HEK293T (cell line): ENCODE measurements at regions not wholly inside any gene's neighbourhood (a gene's known extent, or its start where the extent isn't known, plus 50 kb on each side); places are given as distances from the start of the nearest gene placed in this dataset.

Source experiments
- ARNT ChIP-seq: fragments of 450-650 bp; IDR thresholded peaks from 2 replicates; pipeline ENCODE4 v1.6.1; 2017; ENCODE audit warnings: mild to moderate bottlenecking
- BHLHE40 ChIP-seq: fragments of 450-650 bp; IDR thresholded peaks from 2 replicates; pipeline ENCODE4 v1.6.1; 2016; ENCODE audit warnings: mild to moderate bottlenecking, moderate library complexity, borderline replicate concordance
- CTBP1 ChIP-seq: fragments of 450-650 bp; IDR thresholded peaks from 2 replicates; pipeline ENCODE4 v1.6.1; 2016; ENCODE audit warnings: borderline replicate concordance
- ELF4 ChIP-seq: fragments of 450-650 bp; IDR thresholded peaks from 2 replicates; pipeline ENCODE4 v1.6.1; 2017; ENCODE audit warnings: antibody characterized with exemption
- FOXA1 ChIP-seq: fragments of 450-650 bp; IDR thresholded peaks from 2 replicates; pipeline ENCODE4 v1.6.1; 2016; ENCODE audit warnings: mild to moderate bottlenecking
- FOXK2 ChIP-seq: fragments of 450-650 bp; IDR thresholded peaks from 2 replicates; pipeline ENCODE4 v1.6.1; 2016; ENCODE audit warnings: mild to moderate bottlenecking
- FOXM1 ChIP-seq: fragments of 450-650 bp; IDR thresholded peaks from 2 replicates; pipeline ENCODE4 v1.6.1; 2017; ENCODE audit warnings: mild to moderate bottlenecking, borderline replicate concordance
- HDGF ChIP-seq: fragments of 450-650 bp; IDR thresholded peaks from 2 replicates; pipeline ENCODE4 v1.6.1; 2017; ENCODE audit warnings: antibody characterized with exemption, borderline replicate concordance
- NFRKB ChIP-seq: fragments of 450-650 bp; IDR thresholded peaks from 2 replicates; pipeline ENCODE4 v1.6.1; 2016; ENCODE audit warnings: mild to moderate bottlenecking, moderate library complexity
- PKNOX1 ChIP-seq: fragments of 450-650 bp; IDR thresholded peaks from 2 replicates; pipeline ENCODE4 v1.6.1; 2016
- SP1 ChIP-seq: fragments of 450-650 bp; IDR thresholded peaks from 2 replicates; pipeline ENCODE4 v1.6.1; 2017
- TARDBP ChIP-seq: fragments of 450-650 bp; IDR thresholded peaks from 2 replicates; pipeline ENCODE4 v1.6.1; 2016
- ZNF384 ChIP-seq: fragments of 450-650 bp; IDR thresholded peaks from 2 replicates; pipeline ENCODE4 v1.6.1; 2016

DNA sequence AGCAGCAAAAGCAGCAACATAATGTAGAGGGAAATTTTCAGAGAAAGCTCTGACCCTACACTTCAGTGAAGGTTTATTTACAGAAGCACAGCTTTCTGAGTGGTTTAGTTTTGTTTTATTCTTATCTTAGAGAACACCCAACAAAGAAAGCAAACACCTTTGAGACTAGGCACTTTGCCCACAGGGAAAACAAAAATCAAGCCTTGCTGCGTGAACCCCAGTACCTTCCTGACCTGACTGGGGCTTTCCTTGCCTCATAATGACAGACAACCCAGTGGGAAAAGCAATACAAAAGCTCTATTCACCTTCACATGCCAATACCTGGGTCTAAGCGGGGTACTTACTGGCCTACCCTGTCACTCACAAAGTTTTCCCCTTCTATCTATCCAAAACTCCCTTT is 189.8 kb downstream of the HINT1 start:
- TF ChIP-seq ELF4 (no peak), FOXA1 (no peak), FOXK2 (no peak), FOXM1 (no peak), PKNOX1 (no peak), SP1 (no peak), NFRKB (no peak), ARNT (no peak), CTBP1 (no peak), ZNF384 (no peak), BHLHE40 (no peak), HDGF (no peak), TARDBP (no peak)
